ENCODE measurements at regions not wholly inside any gene's neighbourhood (a gene's known extent, or its start where the extent isn't known, plus 50 kb on each side); places are given as distances from the start of the nearest gene placed in this dataset.
A peak's percentile ranks its signal among the peaks of the same experiment; 100 is the strongest.

GRCh38 chr7:49695971-49696370 is 77.5 kb upstream of the VWC2 start:
- no peak overlapping the region for H3K4me3 Mint-ChIP-seq
- TF ChIP-seq JUNB (IDR thresholded peaks at IDR 0.05; ENCODE audit: unreplicated experiment), result no peak
- TF ChIP-seq ZNF331 (CRISPR knock-in tag; IDR thresholded peaks at IDR 0.05; ENCODE audit: low read depth), result no peak
- TF ChIP-seq, protein P1, sequence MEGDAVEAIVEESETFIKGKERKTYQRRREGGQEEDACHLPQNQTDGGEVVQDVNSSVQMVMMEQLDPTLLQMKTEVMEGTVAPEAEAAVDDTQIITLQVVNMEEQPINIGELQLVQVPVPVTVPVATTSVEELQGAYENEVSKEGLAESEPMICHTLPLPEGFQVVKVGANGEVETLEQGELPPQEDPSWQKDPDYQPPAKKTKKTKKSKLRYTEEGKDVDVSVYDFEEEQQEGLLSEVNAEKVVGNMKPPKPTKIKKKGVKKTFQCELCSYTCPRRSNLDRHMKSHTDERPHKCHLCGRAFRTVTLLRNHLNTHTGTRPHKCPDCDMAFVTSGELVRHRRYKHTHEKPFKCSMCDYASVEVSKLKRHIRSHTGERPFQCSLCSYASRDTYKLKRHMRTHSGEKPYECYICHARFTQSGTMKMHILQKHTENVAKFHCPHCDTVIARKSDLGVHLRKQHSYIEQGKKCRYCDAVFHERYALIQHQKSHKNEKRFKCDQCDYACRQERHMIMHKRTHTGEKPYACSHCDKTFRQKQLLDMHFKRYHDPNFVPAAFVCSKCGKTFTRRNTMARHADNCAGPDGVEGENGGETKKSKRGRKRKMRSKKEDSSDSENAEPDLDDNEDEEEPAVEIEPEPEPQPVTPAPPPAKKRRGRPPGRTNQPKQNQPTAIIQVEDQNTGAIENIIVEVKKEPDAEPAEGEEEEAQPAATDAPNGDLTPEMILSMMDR (conservative IDR thresholded peaks at IDR 0.05; ENCODE audit: low read depth in 2 of 2), result no peak
- no peak for TF ChIP-seq POLR2AphosphoS5 (IDR thresholded peaks at IDR 0.05; ENCODE audit: low read depth)
- TF ChIP-seq, protein P2, sequence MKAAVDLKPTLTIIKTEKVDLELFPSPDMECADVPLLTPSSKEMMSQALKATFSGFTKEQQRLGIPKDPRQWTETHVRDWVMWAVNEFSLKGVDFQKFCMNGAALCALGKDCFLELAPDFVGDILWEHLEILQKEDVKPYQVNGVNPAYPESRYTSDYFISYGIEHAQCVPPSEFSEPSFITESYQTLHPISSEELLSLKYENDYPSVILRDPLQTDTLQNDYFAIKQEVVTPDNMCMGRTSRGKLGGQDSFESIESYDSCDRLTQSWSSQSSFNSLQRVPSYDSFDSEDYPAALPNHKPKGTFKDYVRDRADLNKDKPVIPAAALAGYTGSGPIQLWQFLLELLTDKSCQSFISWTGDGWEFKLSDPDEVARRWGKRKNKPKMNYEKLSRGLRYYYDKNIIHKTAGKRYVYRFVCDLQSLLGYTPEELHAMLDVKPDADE (IDR thresholded peaks at IDR 0.05), result no peak
- no peak for TF ChIP-seq ZNF114 (CRISPR knock-in tag; IDR thresholded peaks at IDR 0.05)
- no peak for TF ChIP-seq STAT1 (IDR thresholded peaks at IDR 0.05; ENCODE audit: unreplicated experiment)
- TF ChIP-seq EZH2phosphoT487 (IDR thresholded peaks at IDR 0.05; ENCODE audit: unreplicated experiment), result no peak
- H3K27ac Mint-ChIP-seq, result no peak overlapping the region
- H3K4me2 ChIP-seq, result no peak overlapping the region
- H3K4me1 Mint-ChIP-seq, result no peaks in the 10 kb centered on the region
- H4K20me1 ChIP-seq (replicated peaks; ENCODE audit: insufficient read depth), result no peaks in the 10 kb centered on the region
- DNase-seq (ENCODE audit: low spot score) (no peak), ATAC-seq (no peak)
- H3F3A ChIP-seq (replicated peaks; ENCODE audit: low read depth), result no peaks in the 10 kb centered on the region
- no peak overlapping the region for H3K27ac ChIP-seq (ENCODE audit: low read depth)
- H3K9me2 ChIP-seq (ENCODE audit: insufficient read depth), result no peaks in the 10 kb centered on the region
- H3K27me3 ChIP-seq (ENCODE audit: insufficient read depth), result no peaks in the 10 kb centered on the region
- H3K36me3 ChIP-seq (ENCODE audit: insufficient read depth), result no peaks in the 10 kb centered on the region
- H3K79me2 ChIP-seq (replicated peaks; ENCODE audit: insufficient read depth), result no peaks in the 10 kb centered on the region
- H3K9me3 Mint-ChIP-seq, result no peaks in the 10 kb centered on the region
- no peaks in the 10 kb centered on the region for H3K4me1 ChIP-seq (ENCODE audit: insufficient read depth)
- no peak overlapping the region for H3K4me3 ChIP-seq
- H3K27me3 Mint-ChIP-seq (ENCODE audit: insufficient read depth, low read depth, poor library complexity), result no peaks in the 10 kb centered on the region
- H3K36me3 Mint-ChIP-seq (ENCODE audit: low read depth), result no peaks in the 10 kb centered on the region
- no peak overlapping the region for H2AFZ ChIP-seq

DNA sequence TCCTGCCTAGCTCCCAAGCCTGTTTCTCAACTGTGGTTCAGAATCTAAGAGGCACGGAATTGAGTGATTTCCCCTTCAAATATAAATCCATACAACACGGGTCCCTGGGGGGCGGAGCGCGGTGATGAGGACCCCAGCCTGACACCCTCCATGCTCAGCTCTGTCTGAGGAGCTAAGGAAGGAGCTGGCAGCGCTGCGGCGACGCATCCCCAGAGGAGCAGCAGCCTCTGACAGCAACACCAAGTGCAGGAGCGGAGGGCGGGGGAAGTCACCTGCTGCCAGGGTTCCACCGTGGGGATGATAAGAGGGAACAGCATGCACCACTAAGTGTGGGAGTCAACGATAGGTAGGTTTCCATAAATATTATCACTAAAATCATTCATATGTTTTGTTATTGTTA is 72.6 kb upstream of the VWC2 start:
- no peak overlapping the region for H3K27ac ChIP-seq (ENCODE audit: low read depth)
- no peak overlapping the region for H3K4me3 ChIP-seq
- no peak overlapping the region for H3K4me2 ChIP-seq
- H3K36me3 ChIP-seq (ENCODE audit: insufficient read depth), result no peaks in the 10 kb centered on the region
- Mint-ChIP-seq H3K36me3 (ENCODE audit: low read depth) (no peaks in the 10 kb centered on the region), H3K4me1 (no peaks in the 10 kb centered on the region), H3K9me3 (no peaks in the 10 kb centered on the region), H3K27ac (no peak overlapping the region), H3K27me3 (ENCODE audit: insufficient read depth, low read depth, poor library complexity) (no peaks in the 10 kb centered on the region), H3K4me3 (no peak overlapping the region)
- no peaks in the 10 kb centered on the region for H3K9me2 ChIP-seq (ENCODE audit: insufficient read depth)
- DNase-seq (ENCODE audit: low spot score) (no peak), ATAC-seq (no peak)
- H3F3A ChIP-seq (replicated peaks; ENCODE audit: low read depth), result no peaks in the 10 kb centered on the region
- no peaks in the 10 kb centered on the region for H3K4me1 ChIP-seq (ENCODE audit: insufficient read depth)
- H4K20me1 ChIP-seq (replicated peaks; ENCODE audit: insufficient read depth), result no peaks in the 10 kb centered on the region
- H2AFZ ChIP-seq, result 0 out of 2 replicates have a peak overlapping the region, but pooled peaks have one; percentile 8
- no peaks in the 10 kb centered on the region for H3K27me3 ChIP-seq (ENCODE audit: insufficient read depth)
- H3K79me2 ChIP-seq (replicated peaks; ENCODE audit: insufficient read depth), result no peaks in the 10 kb centered on the region
- TF ChIP-seq, protein P1 (conservative IDR thresholded peaks at IDR 0.05; ENCODE audit: low read depth in 2 of 2), result no peak
- TF ChIP-seq EZH2 (IDR thresholded peaks at IDR 0.05; ENCODE audit: low read depth, unreplicated experiment), result no peak
- no peak for TF ChIP-seq ZNF114 (CRISPR knock-in tag; IDR thresholded peaks at IDR 0.05)
- TF ChIP-seq STAT1 (IDR thresholded peaks at IDR 0.05; ENCODE audit: unreplicated experiment), result no peak
- TF ChIP-seq, protein P2 (IDR thresholded peaks at IDR 0.05), result no peak
- TF ChIP-seq, protein P3, sequence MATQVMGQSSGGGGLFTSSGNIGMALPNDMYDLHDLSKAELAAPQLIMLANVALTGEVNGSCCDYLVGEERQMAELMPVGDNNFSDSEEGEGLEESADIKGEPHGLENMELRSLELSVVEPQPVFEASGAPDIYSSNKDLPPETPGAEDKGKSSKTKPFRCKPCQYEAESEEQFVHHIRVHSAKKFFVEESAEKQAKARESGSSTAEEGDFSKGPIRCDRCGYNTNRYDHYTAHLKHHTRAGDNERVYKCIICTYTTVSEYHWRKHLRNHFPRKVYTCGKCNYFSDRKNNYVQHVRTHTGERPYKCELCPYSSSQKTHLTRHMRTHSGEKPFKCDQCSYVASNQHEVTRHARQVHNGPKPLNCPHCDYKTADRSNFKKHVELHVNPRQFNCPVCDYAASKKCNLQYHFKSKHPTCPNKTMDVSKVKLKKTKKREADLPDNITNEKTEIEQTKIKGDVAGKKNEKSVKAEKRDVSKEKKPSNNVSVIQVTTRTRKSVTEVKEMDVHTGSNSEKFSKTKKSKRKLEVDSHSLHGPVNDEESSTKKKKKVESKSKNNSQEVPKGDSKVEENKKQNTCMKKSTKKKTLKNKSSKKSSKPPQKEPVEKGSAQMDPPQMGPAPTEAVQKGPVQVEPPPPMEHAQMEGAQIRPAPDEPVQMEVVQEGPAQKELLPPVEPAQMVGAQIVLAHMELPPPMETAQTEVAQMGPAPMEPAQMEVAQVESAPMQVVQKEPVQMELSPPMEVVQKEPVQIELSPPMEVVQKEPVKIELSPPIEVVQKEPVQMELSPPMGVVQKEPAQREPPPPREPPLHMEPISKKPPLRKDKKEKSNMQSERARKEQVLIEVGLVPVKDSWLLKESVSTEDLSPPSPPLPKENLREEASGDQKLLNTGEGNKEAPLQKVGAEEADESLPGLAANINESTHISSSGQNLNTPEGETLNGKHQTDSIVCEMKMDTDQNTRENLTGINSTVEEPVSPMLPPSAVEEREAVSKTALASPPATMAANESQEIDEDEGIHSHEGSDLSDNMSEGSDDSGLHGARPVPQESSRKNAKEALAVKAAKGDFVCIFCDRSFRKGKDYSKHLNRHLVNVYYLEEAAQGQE (IDR thresholded peaks at IDR 0.05; ENCODE audit: unreplicated experiment), result no peak

Data from GM23338 (cell line).